CD14-positive monocyte (primary cell): ENCODE measurements at regions not wholly inside any gene's neighbourhood (a gene's known extent, or its start where the extent isn't known, plus 50 kb on each side); places are given as distances from the start of the nearest gene placed in this dataset.

ENCODE experiments used
- DNase-seq, 3 donors: peaks; one replicate each; pipeline ENCODE4 v3.0.0-alpha.2; 2011 to 2022
- H2AFZ ChIP-seq: 2 replicates; pipeline ENCODE4 v1.6.0; 2012; ENCODE audit warnings: mild to moderate bottlenecking, low read depth, low read length, inconsistent platforms; ENCODE audit not compliant: insufficient read depth, poor library complexity, severe bottlenecking
- H3K27ac ChIP-seq, 2 donors: 1 replicate in 1 of 2; 2 replicates in 1 of 2; pipeline ENCODE4 v1.5.1; 2012 to 2013; ENCODE audit warnings: low read length in 2 of 2, control low read depth in 1 of 2, inconsistent platforms in 1 of 2, low read depth in 1 of 2, mild to moderate bottlenecking in 1 of 2
- H3K27me3 ChIP-seq, 2 donors: one replicate each; pipeline versions ENCODE4 v1.6.0 to v1.6.1; 2011 to 2013; ENCODE audit warnings: low read length in 2 of 2; ENCODE audit not compliant: control insufficient read depth in 2 of 2, insufficient read depth in 2 of 2
- H3K36me3 ChIP-seq, 2 donors: replicated peaks in 1 of 2; 1 replicate in 1 of 2; 2 replicates in 1 of 2; pipeline versions ENCODE4 v1.5.1 to v1.6.1; 2012 to 2013; ENCODE audit warnings: low read length in 2 of 2, control low read depth in 1 of 2, inconsistent platforms in 1 of 2, mild to moderate bottlenecking in 1 of 2; ENCODE audit not compliant: insufficient read depth in 2 of 2, control insufficient read depth in 1 of 2
- H3K4me1 ChIP-seq, 2 donors: 1 replicate in 1 of 2; 2 replicates in 1 of 2; pipeline versions ENCODE4 v1.5.1 to v1.6.1; 2012 to 2013; ENCODE audit warnings: low read length in 2 of 2, control low read depth in 1 of 2, inconsistent platforms in 1 of 2, mild to moderate bottlenecking in 1 of 2, moderate library complexity in 1 of 2; ENCODE audit not compliant: insufficient read depth in 2 of 2, control insufficient read depth in 1 of 2
- H3K4me2 ChIP-seq: replicated peaks from 2 replicates; pipeline ENCODE3; 2012; ENCODE audit warnings: low read length, moderate library complexity, mild to moderate bottlenecking; ENCODE audit not compliant: poor library complexity, severe bottlenecking; ENCODE audit errors: extremely low read depth
- H3K4me3 ChIP-seq, 3 experiments: fragments of 200-600 bp in 1 of 3; sonication (generic) in 1 of 3; replicated peaks in 1 of 3; 1 replicate in 2 of 3; 2 replicates in 1 of 3; pipeline ENCODE4 v1.5.1; 2011 to 2013; ENCODE audit warnings: low read length in 3 of 3, mild to moderate bottlenecking in 3 of 3, control low read depth in 2 of 3, low read depth in 2 of 3, inconsistent platforms in 1 of 3, moderate library complexity in 1 of 3
- H3K79me2 ChIP-seq: 2 replicates; pipeline ENCODE4 v1.6.0; 2012; ENCODE audit warnings: mild to moderate bottlenecking, control low read depth, inconsistent platforms, low read length, moderate library complexity; ENCODE audit not compliant: insufficient read depth
- H3K9ac ChIP-seq: 2 replicates; pipeline ENCODE4 v1.6.0; 2017; ENCODE audit warnings: low read length, mild to moderate bottlenecking; ENCODE audit not compliant: insufficient read depth, poor library complexity, severe bottlenecking
- H3K9me3 ChIP-seq, 2 donors: replicated peaks in 1 of 2; 1 replicate in 1 of 2; 2 replicates in 1 of 2; pipeline versions ENCODE4 v1.5.1 to v1.6.1; 2012 to 2013; ENCODE audit warnings: low read length in 2 of 2, control low read depth in 1 of 2; ENCODE audit not compliant: control insufficient read depth in 1 of 2, insufficient read depth in 1 of 2
- H4K20me1 ChIP-seq: 2 replicates; pipeline ENCODE4 v1.6.0; 2012; ENCODE audit warnings: mild to moderate bottlenecking, low read length, control low read depth, moderate library complexity; ENCODE audit not compliant: insufficient read depth
- H3K27ac Mint-ChIP-seq, 7 donors: one replicate each; pipeline ENCODE4 v1.8.0; 2020; ENCODE audit warnings: mild to moderate bottlenecking in 7 of 7, mixed read lengths in 7 of 7, moderate library complexity in 6 of 7, inconsistent platforms in 2 of 7
- H3K27me3 Mint-ChIP-seq, 3 donors: one replicate each; pipeline ENCODE4 v1.8.0; 2021 to 2022; ENCODE audit warnings: low read depth in 3 of 3, mild to moderate bottlenecking in 3 of 3, mixed read lengths in 3 of 3, moderate library complexity in 3 of 3, inconsistent platforms in 1 of 3
- H3K36me3 Mint-ChIP-seq, 2 donors: one replicate each; pipeline ENCODE4 v1.8.0; 2020; ENCODE audit warnings: mixed read lengths in 2 of 2, inconsistent platforms in 1 of 2, mild to moderate bottlenecking in 1 of 2
- H3K4me1 Mint-ChIP-seq: one replicate; pipeline ENCODE4 v1.8.0; 2020; ENCODE audit warnings: mild to moderate bottlenecking, mixed read lengths
- H3K4me3 Mint-ChIP-seq, 2 donors: one replicate each; pipeline ENCODE4 v1.8.0; 2020; ENCODE audit warnings: mild to moderate bottlenecking in 2 of 2, mixed read lengths in 2 of 2, moderate library complexity in 1 of 2
- H3K9me3 Mint-ChIP-seq, 7 donors: one replicate each; pipeline ENCODE4 v1.8.0; 2020 to 2022; ENCODE audit warnings: mixed read lengths in 7 of 7, mild to moderate bottlenecking in 6 of 7, moderate library complexity in 6 of 7, inconsistent platforms in 2 of 7
- CTCF ChIP-seq: fragments of 200-600 bp; IDR thresholded peaks from one replicate; pipeline ENCODE4 v1.8.0; 2022; ENCODE audit warnings: antibody characterized with exemption, mild to moderate bottlenecking
- WGBS: methylation state at CpG from one replicate; pipeline ENCODE4 v1.1.5; 2013; ENCODE audit warnings: missing lambda C conversion rate; ENCODE audit not compliant: insufficient coverage; 5-methylcytosine and 5-hydroxymethylcytosine counted together
- intact Hi-C, 2 donors: fragments of 100-400 bp; cut with micrococcal nuclease; formaldehyde crosslinking; loops; one replicate each; pipeline versions ENCODE4 v1.15.0 to v1.15.1; 2023

GRCh38 chr5:125047871-125048270 is 301.4 kb upstream of the ZNF608 start:
- Mint-ChIP-seq H3K27me3 (peaks cover 0 to 1% (median 0%) of the 10 kb centered on the region in 3 donors), H3K27ac (no peak overlapping the region), H3K4me1 (no peaks in the 10 kb centered on the region), H3K4me3 (no peak overlapping the region), H3K36me3 (no peaks in the 10 kb centered on the region), H3K9me3 (peaks cover 0 to 4% (median 0%) of the 10 kb centered on the region in 7 donors)
- no peak overlapping the region for H2AFZ ChIP-seq
- no peak overlapping the region for H3K4me3 ChIP-seq
- no peak overlapping the region for H3K4me2 ChIP-seq
- no peak overlapping the region for H3K9ac ChIP-seq
- no peaks in the 10 kb centered on the region for H3K9me3 ChIP-seq
- H3K79me2 ChIP-seq = no peaks in the 10 kb centered on the region
- TF ChIP-seq CTCF = no peak
- H4K20me1 ChIP-seq = no peaks in the 10 kb centered on the region
- H3K27me3 ChIP-seq = no peaks in the 10 kb centered on the region
- H3K36me3 ChIP-seq = no peaks in the 10 kb centered on the region
- no peak overlapping the region for H3K27ac ChIP-seq
- no peak for DNase-seq
- intact Hi-C loops = no loop called here
- H3K4me1 ChIP-seq = no peaks in the 10 kb centered on the region
- WGBS = no CpG with 5 or more reads among the region's 3 CpGs

DNA sequence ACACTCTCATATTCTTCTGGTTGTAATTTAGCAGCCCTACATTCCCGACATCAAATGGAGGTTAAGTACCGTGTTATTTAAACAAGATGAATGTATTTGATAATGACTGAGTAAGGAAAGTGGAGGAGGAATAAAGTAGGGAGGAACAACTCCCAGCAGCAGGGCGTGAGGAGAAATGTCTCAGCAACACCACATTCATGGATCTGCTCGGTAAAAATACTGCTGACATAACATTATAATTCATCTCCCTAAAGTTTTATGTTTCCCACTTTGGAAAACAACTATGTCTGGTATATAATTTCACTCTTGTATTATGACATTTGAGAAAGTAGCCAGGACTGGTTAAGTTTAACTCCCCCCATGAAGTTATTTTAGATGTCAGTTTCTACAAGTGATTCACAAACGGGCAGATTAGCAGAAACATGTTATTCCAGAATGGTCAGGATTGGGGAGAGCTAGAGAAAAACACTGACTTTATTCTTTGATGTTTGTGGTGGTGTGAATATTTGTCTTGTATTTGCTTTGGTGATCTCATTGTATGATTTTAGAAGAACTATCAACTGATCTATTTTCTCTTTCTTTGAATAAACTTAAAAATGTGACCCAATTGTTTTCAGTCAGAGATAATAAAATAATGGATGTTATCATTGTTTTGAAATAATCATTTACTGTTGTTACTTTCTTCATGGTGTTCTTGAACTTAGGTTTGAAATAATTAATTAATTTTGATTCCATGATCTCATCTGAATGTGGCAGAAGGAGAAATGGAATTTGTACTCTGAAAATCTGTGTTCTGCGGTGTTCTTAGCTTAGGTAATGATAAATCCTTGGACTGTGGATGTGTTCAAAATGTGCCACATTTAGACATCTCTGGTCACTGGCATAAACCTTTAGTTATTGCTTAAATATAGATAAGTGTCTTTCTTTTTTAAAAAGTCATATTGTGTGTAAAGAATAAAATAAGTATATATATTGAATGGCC is 303.6 kb upstream of the ZNF608 start:
- WGBS = 83% methylated on average over 2 of the region's 6 CpGs

More for the DNA sequence above, 303.6 kb upstream of the ZNF608 start:
- Histone ChIP-seq H3K4me2 (no peak overlapping the region), H3K79me2 (no peaks in the 10 kb centered on the region), H3K27ac (no peak overlapping the region), H2AFZ (no peak overlapping the region), H3K27me3 (no peaks in the 10 kb centered on the region), H3K36me3 (no peaks in the 10 kb centered on the region), H3K4me3 (no peak overlapping the region), H3K4me1 (no peaks in the 10 kb centered on the region), H3K9ac (no peak overlapping the region), H4K20me1 (no peaks in the 10 kb centered on the region), H3K9me3 (no peaks in the 10 kb centered on the region)
- Mint-ChIP-seq H3K27ac (no peak overlapping the region), H3K4me3 (no peak overlapping the region), H3K36me3 (no peaks in the 10 kb centered on the region), H3K9me3 (peaks cover 0 to 4% (median 0%) of the 10 kb centered on the region in 7 donors), H3K27me3 (peaks cover 0 to 1% (median 0%) of the 10 kb centered on the region in 3 donors), H3K4me1 (no peaks in the 10 kb centered on the region)
- no peak for DNase-seq
- intact Hi-C loops = no loop called here
- TF ChIP-seq CTCF = no peak
